Nucleus accumbens (tissue), 56 donors: ENCODE measurements at regions not wholly inside any gene's neighbourhood (a gene's known extent, or its start where the extent isn't known, plus 50 kb on each side); places are given as distances from the start of the nearest gene placed in this dataset.

ENCODE experiments used
- DNase-seq, 56 donors: peaks; one replicate each; lab custom pipeline; 2025; lab: John Stamatoyannopoulos, UW

- DNase-seq = no peak
These were observed 125.2 kb downstream of the SYF2 start for GRCh38 chr1:25106976-25107642.

- no peak for DNase-seq
These were observed 126.0 kb downstream of the SYF2 start for GRCh38 chr1:25106352-25106751.

GRCh38 chr1:25105836-25106235, 126.5 kb downstream of the SYF2 start:
- no peak for DNase-seq

GRCh38 chr1:25104932-25105561, 127.3 kb downstream of the SYF2 start:
- no peak for DNase-seq

- no peak for DNase-seq
These were observed 129.0 kb downstream of the SYF2 start for GRCh38 chr1:25103164-25103795.

- no peak for DNase-seq
These were observed 132.0 kb downstream of the SYF2 start for GRCh38 chr1:25100151-25100833.

- peak in 23 of 56 donors; percentile 3 to 40 (median 10) for DNase-seq
These were observed 132.9 kb downstream of the SYF2 start for GRCh38 chr1:25099343-25099951.

- no peak for DNase-seq
These were observed 133.6 kb downstream of the SYF2 start for GRCh38 chr1:25098717-25099116.

GRCh38 chr1:25096307-25097150, 135.8 kb downstream of the SYF2 start:
- no peak for DNase-seq

GRCh38 chr1:25095635-25096200, 136.6 kb downstream of the SYF2 start:
- DNase-seq = no peak

- no peak for DNase-seq
These were observed 137.3 kb downstream of the SYF2 start for GRCh38 chr1:25094995-25095394.

GRCh38 chr1:25094229-25094628, 138.1 kb downstream of the SYF2 start:
- no peak for DNase-seq

- DNase-seq = no peak
These were observed 140.6 kb downstream of the SYF2 start for GRCh38 chr1:25091658-25092057.

GRCh38 chr1:25090707-25091422, 141.4 kb downstream of the SYF2 start:
- DNase-seq = no peak

GRCh38 chr1:25089772-25090171, 142.5 kb downstream of the SYF2 start:
- no peak for DNase-seq

GRCh38 chr1:25088946-25089345, 143.4 kb downstream of the SYF2 start:
- no peak for DNase-seq

- DNase-seq = no peak
These were observed 144.1 kb downstream of the SYF2 start for GRCh38 chr1:25088180-25088701.

GRCh38 chr1:25086518-25087079, 145.7 kb downstream of the SYF2 start:
- no peak for DNase-seq
